ENCODE measurements at regions not wholly inside any gene's neighbourhood (a gene's known extent, or its start where the extent isn't known, plus 50 kb on each side); places are given as distances from the start of the nearest gene placed in this dataset.

DNA sequence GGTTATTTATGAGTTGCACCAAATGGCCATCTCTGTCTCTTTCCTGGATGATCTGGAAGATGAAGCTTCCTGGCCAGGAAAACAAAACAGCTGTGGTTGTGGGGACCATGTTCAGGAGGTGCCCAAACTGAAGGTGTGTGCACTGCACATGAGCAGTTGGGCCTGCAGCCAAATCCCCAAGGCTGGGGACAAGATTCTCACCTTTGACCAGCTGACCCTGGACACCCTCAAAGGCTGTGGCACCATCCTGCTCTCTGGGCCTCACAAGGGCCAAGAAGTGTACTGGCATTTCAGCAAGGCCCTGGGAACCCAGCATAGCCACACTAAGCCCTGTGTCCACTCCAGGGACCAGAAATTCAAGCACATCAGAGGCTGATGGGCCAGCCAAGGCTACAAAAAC, 84.2 kb downstream of the KCNRG start:
- Histone ChIP-seq H3K9ac (ENCODE audit: low read length) (no peak overlapping the region), H3K9me3 (ENCODE audit: insufficient read depth, low read depth, low read length) (no peaks in the 10 kb centered on the region), H4K20me1 (ENCODE audit: insufficient read depth, low read length) (peaks cover 6% of the 10 kb centered on the region), H3K36me3 (ENCODE audit: insufficient read depth, low read length) (no peaks in the 10 kb centered on the region), H3K4me1 (ENCODE audit: insufficient read depth, low read length) (no peaks in the 10 kb centered on the region), H2AFZ (ENCODE audit: low read depth, low read length) (no peak overlapping the region), H3K4me2 (ENCODE audit: low read length) (no peak overlapping the region), H3K27me3 (ENCODE audit: insufficient read depth, low read length) (no peaks in the 10 kb centered on the region), H3K79me2 (ENCODE audit: insufficient read depth, low read length) (peaks cover 35% of the 10 kb centered on the region), H3K27ac (ENCODE audit: low read depth, low read length) (no peak overlapping the region), H3K4me3 (ENCODE audit: insufficient read depth, low read depth, low read length) (no peak overlapping the region)
- no peaks in the 10 kb centered on the region for H3K27me3 Mint-ChIP-seq (ENCODE audit: low read depth, unreplicated experiment)
- H3K4me1 Mint-ChIP-seq (ENCODE audit: low read depth, unreplicated experiment): peaks cover 6% of the 10 kb centered on the region
- H3K4me3 Mint-ChIP-seq (ENCODE audit: unreplicated experiment): no peak overlapping the region
- peaks cover 11% of the 10 kb centered on the region for H3K9me3 Mint-ChIP-seq (ENCODE audit: unreplicated experiment)
- H3K27ac Mint-ChIP-seq (ENCODE audit: unreplicated experiment): no peak overlapping the region
- DNase-seq (ENCODE audit: low read depth) (no peak), FAIRE-seq (no peak)
- H3K36me3 Mint-ChIP-seq (ENCODE audit: low read depth, unreplicated experiment): peaks cover 17% of the 10 kb centered on the region
- no peak for TF ChIP-seq EZH2 (IDR thresholded peaks at IDR 0.05; ENCODE audit: insufficient read depth, low read length)
- TF ChIP-seq, protein P1, sequence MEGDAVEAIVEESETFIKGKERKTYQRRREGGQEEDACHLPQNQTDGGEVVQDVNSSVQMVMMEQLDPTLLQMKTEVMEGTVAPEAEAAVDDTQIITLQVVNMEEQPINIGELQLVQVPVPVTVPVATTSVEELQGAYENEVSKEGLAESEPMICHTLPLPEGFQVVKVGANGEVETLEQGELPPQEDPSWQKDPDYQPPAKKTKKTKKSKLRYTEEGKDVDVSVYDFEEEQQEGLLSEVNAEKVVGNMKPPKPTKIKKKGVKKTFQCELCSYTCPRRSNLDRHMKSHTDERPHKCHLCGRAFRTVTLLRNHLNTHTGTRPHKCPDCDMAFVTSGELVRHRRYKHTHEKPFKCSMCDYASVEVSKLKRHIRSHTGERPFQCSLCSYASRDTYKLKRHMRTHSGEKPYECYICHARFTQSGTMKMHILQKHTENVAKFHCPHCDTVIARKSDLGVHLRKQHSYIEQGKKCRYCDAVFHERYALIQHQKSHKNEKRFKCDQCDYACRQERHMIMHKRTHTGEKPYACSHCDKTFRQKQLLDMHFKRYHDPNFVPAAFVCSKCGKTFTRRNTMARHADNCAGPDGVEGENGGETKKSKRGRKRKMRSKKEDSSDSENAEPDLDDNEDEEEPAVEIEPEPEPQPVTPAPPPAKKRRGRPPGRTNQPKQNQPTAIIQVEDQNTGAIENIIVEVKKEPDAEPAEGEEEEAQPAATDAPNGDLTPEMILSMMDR (IDR thresholded peaks at IDR 0.05; ENCODE audit: insufficient read depth, low read depth, low read length): no peak

DNA sequence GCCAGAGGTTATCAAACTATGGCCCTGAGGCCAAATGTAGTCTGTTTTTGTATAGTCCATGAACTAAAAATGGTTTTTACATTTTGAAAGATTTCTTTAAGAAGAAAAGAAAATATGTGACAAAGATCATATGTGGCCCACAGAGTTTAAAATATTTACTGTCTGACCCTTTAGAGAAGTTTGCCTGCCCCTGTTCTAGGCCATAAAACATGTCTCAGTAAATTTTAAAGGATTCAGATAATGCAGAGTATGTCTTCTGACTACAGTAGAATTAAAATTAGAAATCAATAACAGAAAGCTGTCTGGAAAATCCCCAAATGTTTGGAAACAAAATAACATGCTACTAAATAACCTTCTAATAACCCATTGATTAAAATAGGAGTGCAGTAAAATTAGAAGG, 86.3 kb downstream of the KCNRG start:
- no peak for FAIRE-seq
- peaks cover 8% of the 10 kb centered on the region for H3K4me1 ChIP-seq (ENCODE audit: insufficient read depth, low read length)
- peaks cover 42% of the 10 kb centered on the region for H3K79me2 ChIP-seq (ENCODE audit: insufficient read depth, low read length)

DNA sequence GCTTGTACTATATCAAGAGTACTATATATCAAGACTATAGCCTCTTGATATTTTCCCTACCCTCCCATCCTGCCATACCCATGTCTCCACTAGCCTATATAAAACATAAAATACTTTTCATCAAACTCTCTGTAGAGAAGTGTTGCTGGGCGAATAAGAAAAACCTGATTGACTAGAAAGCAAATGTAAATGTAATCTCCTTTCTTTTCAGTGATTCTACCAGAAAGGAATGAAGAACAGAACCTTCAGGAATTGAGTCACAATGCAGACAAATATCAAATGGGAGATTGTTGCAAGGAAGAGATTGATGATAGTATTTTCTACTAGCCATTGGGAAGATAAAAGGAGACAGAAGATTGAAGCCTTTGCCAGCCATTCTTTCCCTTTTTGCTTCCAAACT, 89.2 kb downstream of the KCNRG start:
- no peak for FAIRE-seq
- Mint-ChIP-seq H3K36me3 (ENCODE audit: low read depth, unreplicated experiment) (peaks cover 6% of the 10 kb centered on the region), H3K9me3 (ENCODE audit: unreplicated experiment) (no peaks in the 10 kb centered on the region), H3K27ac (ENCODE audit: unreplicated experiment) (no peak overlapping the region), H3K27me3 (ENCODE audit: low read depth, unreplicated experiment) (no peaks in the 10 kb centered on the region), H3K4me3 (ENCODE audit: unreplicated experiment) (no peak overlapping the region), H3K4me1 (ENCODE audit: low read depth, unreplicated experiment) (peaks cover 23% of the 10 kb centered on the region)
- Histone ChIP-seq H4K20me1 (ENCODE audit: insufficient read depth, low read length) (peaks cover 19% of the 10 kb centered on the region), H3K36me3 (ENCODE audit: insufficient read depth, low read length) (no peaks in the 10 kb centered on the region), H3K27me3 (ENCODE audit: insufficient read depth, low read length) (no peaks in the 10 kb centered on the region), H3K4me1 (ENCODE audit: insufficient read depth, low read length) (peaks cover 8% of the 10 kb centered on the region), H2AFZ (ENCODE audit: low read depth, low read length) (no peak overlapping the region), H3K4me3 (ENCODE audit: insufficient read depth, low read depth, low read length) (no peak overlapping the region), H3K79me2 (ENCODE audit: insufficient read depth, low read length) (peaks cover 37% of the 10 kb centered on the region), H3K27ac (ENCODE audit: low read depth, low read length) (no peak overlapping the region), H3K4me2 (ENCODE audit: low read length) (peak overlapping the region; percentile 23), H3K9ac (ENCODE audit: low read length) (no peak overlapping the region), H3K9me3 (ENCODE audit: insufficient read depth, low read depth, low read length) (no peaks in the 10 kb centered on the region)
- peak; percentile 56 for DNase-seq (ENCODE audit: low read depth)
- TF ChIP-seq, protein P1 (IDR thresholded peaks at IDR 0.05; ENCODE audit: insufficient read depth, low read depth, low read length): no peak
- TF ChIP-seq EZH2 (IDR thresholded peaks at IDR 0.05; ENCODE audit: insufficient read depth, low read length): no peak

More for the DNA sequence above, 86.3 kb downstream of the KCNRG start:
- Mint-ChIP-seq H3K4me1 (ENCODE audit: low read depth, unreplicated experiment) (peaks cover 17% of the 10 kb centered on the region), H3K9me3 (ENCODE audit: unreplicated experiment) (peaks cover 11% of the 10 kb centered on the region), H3K27ac (ENCODE audit: unreplicated experiment) (no peak overlapping the region), H3K4me3 (ENCODE audit: unreplicated experiment) (no peak overlapping the region), H3K36me3 (ENCODE audit: low read depth, unreplicated experiment) (peaks cover 17% of the 10 kb centered on the region), H3K27me3 (ENCODE audit: low read depth, unreplicated experiment) (no peaks in the 10 kb centered on the region)
- Histone ChIP-seq H3K9ac (ENCODE audit: low read length) (no peak overlapping the region), H3K27ac (ENCODE audit: low read depth, low read length) (no peak overlapping the region), H4K20me1 (ENCODE audit: insufficient read depth, low read length) (peaks cover 13% of the 10 kb centered on the region), H3K27me3 (ENCODE audit: insufficient read depth, low read length) (no peaks in the 10 kb centered on the region), H3K9me3 (ENCODE audit: insufficient read depth, low read depth, low read length) (no peaks in the 10 kb centered on the region), H2AFZ (ENCODE audit: low read depth, low read length) (no peak overlapping the region), H3K4me2 (ENCODE audit: low read length) (no peak overlapping the region), H3K36me3 (ENCODE audit: insufficient read depth, low read length) (no peaks in the 10 kb centered on the region), H3K4me3 (ENCODE audit: insufficient read depth, low read depth, low read length) (no peak overlapping the region)
- TF ChIP-seq, protein P1 (IDR thresholded peaks at IDR 0.05; ENCODE audit: insufficient read depth, low read depth, low read length): no peak
- TF ChIP-seq EZH2 (IDR thresholded peaks at IDR 0.05; ENCODE audit: insufficient read depth, low read length): no peak
- no peak for DNase-seq (ENCODE audit: low read depth)

All from astrocyte (in vitro differentiated cells and primary cell).